ENCODE measurements at regions not wholly inside any gene's neighbourhood (a gene's known extent, or its start where the extent isn't known, plus 50 kb on each side); places are given as distances from the start of the nearest gene placed in this dataset.

DNA sequence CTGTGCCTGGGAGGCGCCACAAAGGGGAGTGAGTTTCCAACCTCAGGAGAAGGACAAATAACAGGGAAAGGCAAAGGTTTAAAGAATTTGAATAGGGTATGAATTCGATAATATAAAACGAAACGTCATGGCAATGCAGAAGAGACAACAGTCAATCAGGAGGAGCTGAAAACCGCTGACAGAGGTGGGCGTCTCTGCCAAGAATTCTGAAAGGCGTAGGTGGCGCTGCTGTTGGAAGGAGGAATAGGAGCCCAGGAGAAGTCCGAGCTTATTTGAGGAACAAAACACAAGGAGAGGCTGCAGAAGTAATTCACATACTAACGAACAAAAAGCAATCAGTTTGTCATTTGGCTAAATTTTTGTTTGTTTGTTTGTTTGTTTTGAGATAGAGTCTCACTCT lies 485.8 kb upstream of the POU3F3 start:
- H3K9me3 ChIP-seq, result no peaks in the 10 kb centered on the region
- H3K4me1 ChIP-seq (ENCODE audit: control insufficient read depth in 1 of 2, extremely low read depth in 1 of 2, insufficient read depth in 2 of 2, low read length in 2 of 2), result no peaks in the 10 kb centered on the region
- ATAC-seq (replicated peaks in 1 of 4) (no peak), DNase-seq (no peak)
- no peaks in the 10 kb centered on the region for H3K27me3 ChIP-seq (replicated peaks in 1 of 2; ENCODE audit: control insufficient read depth in 2 of 2, extremely low read depth in 1 of 2, insufficient read depth in 2 of 2, low read length in 1 of 2)
- peaks cover 2 to 11% of the 10 kb centered on the region in 2 donors for H3K27me3 Mint-ChIP-seq
- H3K27ac Mint-ChIP-seq, result no peak overlapping the region
- no peaks in the 10 kb centered on the region for H3K36me3 ChIP-seq (ENCODE audit: control insufficient read depth in 2 of 2, extremely low read depth in 1 of 2, insufficient read depth in 1 of 2, low read length in 1 of 2)
- no peaks in the 10 kb centered on the region for H3K9me3 Mint-ChIP-seq
- WGBS (ENCODE audit: insufficient coverage), result 83% methylated on average over 10 of the region's 10 CpGs
- H3K4me1 Mint-ChIP-seq, result no peaks in the 10 kb centered on the region
- CTCF ChIA-PET, result no interaction called here
- H3K27ac ChIP-seq (ENCODE audit: low read length), result no peak overlapping the region
- no peaks in the 10 kb centered on the region for H3K36me3 Mint-ChIP-seq
- H3K4me3 Mint-ChIP-seq, result no peak overlapping the region
- POLR2A ChIA-PET, result no interaction called here
- no peak overlapping the region for H3K4me3 ChIP-seq (ENCODE audit: control insufficient read depth in 1 of 2, extremely low read depth in 1 of 2, low read length in 1 of 2)

DNA sequence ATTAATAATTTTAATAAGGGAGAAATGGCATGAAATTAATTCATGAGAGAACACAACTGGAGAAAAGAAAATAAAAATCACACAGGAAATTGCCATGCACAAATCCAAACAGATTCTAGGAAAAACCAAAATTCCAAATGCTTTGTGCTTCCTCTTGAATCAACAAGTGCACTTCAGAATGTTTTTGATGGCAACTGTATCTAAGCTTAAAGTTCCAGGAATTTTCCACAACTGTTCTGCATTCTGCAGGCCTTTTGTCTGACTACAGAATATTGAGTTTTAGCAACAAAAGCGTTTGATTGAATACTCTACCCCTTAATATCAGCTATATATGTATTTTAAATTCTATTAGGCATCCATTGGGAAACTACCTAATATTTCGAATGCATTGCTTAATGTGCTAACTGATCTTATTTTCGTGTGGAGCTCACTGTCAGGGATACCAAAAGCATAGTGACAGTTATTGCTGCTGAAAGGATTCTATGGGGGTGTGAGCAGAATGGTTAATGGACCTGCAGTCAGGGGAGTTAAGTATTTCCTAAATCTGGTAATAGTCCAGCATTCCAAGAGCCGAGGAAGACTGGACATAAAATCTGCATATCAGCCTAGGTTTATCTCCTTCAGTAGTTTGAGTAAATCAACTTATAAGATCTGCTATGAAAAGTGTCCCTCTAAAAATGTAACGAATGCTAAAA lies 482.7 kb upstream of the POU3F3 start:
- DNase-seq (no peak), ATAC-seq (replicated peaks in 1 of 4) (no peak)
- Mint-ChIP-seq H3K4me1 (no peaks in the 10 kb centered on the region), H3K4me3 (no peak overlapping the region), H3K9me3 (no peaks in the 10 kb centered on the region), H3K27ac (no peak overlapping the region), H3K27me3 (peaks cover 2 to 5% of the 10 kb centered on the region in 2 donors), H3K36me3 (no peaks in the 10 kb centered on the region)
- no peaks in the 10 kb centered on the region for H3K36me3 ChIP-seq (ENCODE audit: control insufficient read depth in 2 of 2, extremely low read depth in 1 of 2, insufficient read depth in 1 of 2, low read length in 1 of 2)
- H3K27me3 ChIP-seq (replicated peaks in 1 of 2; ENCODE audit: control insufficient read depth in 2 of 2, extremely low read depth in 1 of 2, insufficient read depth in 2 of 2, low read length in 1 of 2), result peaks cover 0 to 3% of the 10 kb centered on the region in 2 experiments
- H3K9me3 ChIP-seq, result no peaks in the 10 kb centered on the region
- no peaks in the 10 kb centered on the region for H3K4me1 ChIP-seq (ENCODE audit: control insufficient read depth in 1 of 2, extremely low read depth in 1 of 2, insufficient read depth in 2 of 2, low read length in 2 of 2)
- H3K4me3 ChIP-seq (ENCODE audit: control insufficient read depth in 1 of 2, extremely low read depth in 1 of 2, low read length in 1 of 2), result no peak overlapping the region
- CTCF ChIA-PET, result no interaction called here
- no peak overlapping the region for H3K27ac ChIP-seq (ENCODE audit: low read length)
- POLR2A ChIA-PET, result no interaction called here
- WGBS (ENCODE audit: insufficient coverage), result 53% methylated on average over 3 of the region's 5 CpGs

GRCh38 chr2:104375206-104375605 lies 478.7 kb upstream of the POU3F3 start:
- POLR2A ChIA-PET, result no interaction called here
- peaks cover 14 to 18% (median 17%) of the 10 kb centered on the region in 3 donors for H3K4me1 Mint-ChIP-seq
- no peaks in the 10 kb centered on the region for H3K36me3 ChIP-seq (ENCODE audit: control insufficient read depth in 2 of 2, extremely low read depth in 1 of 2, insufficient read depth in 1 of 2, low read length in 1 of 2)
- CTCF ChIA-PET, result no interaction called here
- DNase-seq, result no peak
- H3K36me3 Mint-ChIP-seq, result no peaks in the 10 kb centered on the region
- peaks cover 3% of the 10 kb centered on the region in 2 experiments for H3K4me1 ChIP-seq (ENCODE audit: control insufficient read depth in 1 of 2, extremely low read depth in 1 of 2, insufficient read depth in 2 of 2, low read length in 2 of 2)
- no peaks in the 10 kb centered on the region for H3K9me3 Mint-ChIP-seq
- H3K27me3 ChIP-seq (replicated peaks in 1 of 2; ENCODE audit: control insufficient read depth in 2 of 2, extremely low read depth in 1 of 2, insufficient read depth in 2 of 2, low read length in 1 of 2), result peaks cover 0 to 3% of the 10 kb centered on the region in 2 experiments
- no peak overlapping the region for H3K4me3 ChIP-seq (ENCODE audit: control insufficient read depth in 1 of 2, extremely low read depth in 1 of 2, low read length in 1 of 2)
- H3K27ac ChIP-seq (ENCODE audit: low read length), result no peak overlapping the region
- no peak for ATAC-seq (replicated peaks in 1 of 4)
- no peak overlapping the region for H3K27ac Mint-ChIP-seq
- H3K4me3 Mint-ChIP-seq, result no peak overlapping the region
- no peaks in the 10 kb centered on the region for H3K9me3 ChIP-seq
- no peaks in the 10 kb centered on the region for H3K27me3 Mint-ChIP-seq

DNA sequence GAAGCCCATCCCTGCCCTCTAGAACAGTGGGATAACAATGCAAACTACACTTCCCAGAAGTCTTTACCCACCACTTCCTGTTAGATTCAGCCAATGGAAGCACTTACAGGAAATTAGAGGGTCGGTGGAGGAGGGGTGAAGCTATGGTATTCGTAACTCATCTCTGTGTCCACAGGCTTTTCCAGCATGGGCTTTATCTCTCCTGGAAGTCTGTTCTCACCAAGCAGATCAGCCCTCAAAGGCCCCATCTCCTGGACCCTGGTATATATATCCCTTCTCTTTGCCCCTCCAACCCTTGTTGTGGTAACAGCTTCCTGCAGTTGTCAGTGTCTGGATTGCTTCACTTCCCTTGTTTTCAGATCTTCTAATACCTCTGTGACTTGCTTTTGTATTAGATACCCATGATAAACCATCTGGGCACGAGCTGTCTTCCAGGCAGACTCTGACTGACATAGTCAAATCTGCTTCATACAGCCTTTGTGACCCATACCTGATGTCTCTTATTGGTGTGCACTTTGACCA lies 475.0 kb upstream of the POU3F3 start:
- H3K27me3 ChIP-seq (replicated peaks in 1 of 2; ENCODE audit: control insufficient read depth in 2 of 2, extremely low read depth in 1 of 2, insufficient read depth in 2 of 2, low read length in 1 of 2), result peaks cover 0 to 3% of the 10 kb centered on the region in 2 experiments
- H3K36me3 ChIP-seq (ENCODE audit: control insufficient read depth in 2 of 2, extremely low read depth in 1 of 2, insufficient read depth in 1 of 2, low read length in 1 of 2), result no peaks in the 10 kb centered on the region
- H3K27ac Mint-ChIP-seq, result peak overlapping the region; percentile 62 to 94
- CTCF ChIA-PET, result no interaction called here
- H3K27ac ChIP-seq (ENCODE audit: low read length), result peak overlapping the region; percentile 27
- no peaks in the 10 kb centered on the region for H3K9me3 ChIP-seq
- peak overlapping the region; percentile 76 to 83 (median 77) for H3K4me3 Mint-ChIP-seq
- peak overlapping the region; percentile 36 to 85 for H3K4me3 ChIP-seq (ENCODE audit: control insufficient read depth in 1 of 2, extremely low read depth in 1 of 2, low read length in 1 of 2)
- WGBS (ENCODE audit: insufficient coverage), result 0% methylated on average over 1 of the region's 3 CpGs
- peaks cover 14 to 19% (median 18%) of the 10 kb centered on the region in 3 donors for H3K4me1 Mint-ChIP-seq
- DNase-seq, result peak in 21 of 35 experiments; percentile 0 to 47 (median 4)
- no peaks in the 10 kb centered on the region for H3K9me3 Mint-ChIP-seq
- no peaks in the 10 kb centered on the region for H3K36me3 Mint-ChIP-seq
- POLR2A ChIA-PET, result no interaction called here
- H3K4me1 ChIP-seq (ENCODE audit: control insufficient read depth in 1 of 2, extremely low read depth in 1 of 2, insufficient read depth in 2 of 2, low read length in 2 of 2), result peaks cover 3% of the 10 kb centered on the region in 2 experiments
- H3K27me3 Mint-ChIP-seq, result no peaks in the 10 kb centered on the region
- peak; percentile 70 to 93 (median 82) for ATAC-seq (replicated peaks in 1 of 4)

- Mint-ChIP-seq H3K4me1 (peaks cover 2 to 4% (median 4%) of the 10 kb centered on the region in 3 donors), H3K27me3 (peaks cover 0 to 31% of the 10 kb centered on the region in 2 donors)
- CTCF ChIA-PET, result no interaction called here
Observed at GRCh38 chr2:104384961-104385360, 469.0 kb upstream of the POU3F3 start.

GRCh38 chr2:104385743-104386142 lies 468.2 kb upstream of the POU3F3 start:
- ChIA-PET POLR2A (no interaction called here), CTCF (no interaction called here)
- peaks cover 0 to 31% of the 10 kb centered on the region in 2 donors for H3K27me3 Mint-ChIP-seq
- H3K9me3 Mint-ChIP-seq, result peaks cover 0 to 7% (median 5%) of the 10 kb centered on the region in 3 donors
- no peaks in the 10 kb centered on the region for H3K4me1 Mint-ChIP-seq
- ATAC-seq (replicated peaks in 1 of 4) (no peak), DNase-seq (no peak)
- Histone ChIP-seq H3K9me3 (no peaks in the 10 kb centered on the region), H3K4me1 (ENCODE audit: control insufficient read depth in 1 of 2, extremely low read depth in 1 of 2, insufficient read depth in 2 of 2, low read length in 2 of 2) (no peaks in the 10 kb centered on the region), H3K36me3 (ENCODE audit: control insufficient read depth in 2 of 2, extremely low read depth in 1 of 2, insufficient read depth in 1 of 2, low read length in 1 of 2) (no peaks in the 10 kb centered on the region), H3K4me3 (ENCODE audit: control insufficient read depth in 1 of 2, extremely low read depth in 1 of 2, low read length in 1 of 2) (no peak overlapping the region), H3K27ac (ENCODE audit: low read length) (no peak overlapping the region), H3K27me3 (replicated peaks in 1 of 2; ENCODE audit: control insufficient read depth in 2 of 2, extremely low read depth in 1 of 2, insufficient read depth in 2 of 2, low read length in 1 of 2) (no peaks in the 10 kb centered on the region)
- H3K4me3 Mint-ChIP-seq, result no peak overlapping the region
- WGBS (ENCODE audit: insufficient coverage), result 57% methylated on average over 4 of the region's 4 CpGs
- no peak overlapping the region for H3K27ac Mint-ChIP-seq
- no peaks in the 10 kb centered on the region for H3K36me3 Mint-ChIP-seq

More at GRCh38 chr2:104384961-104385360, 469.0 kb upstream of the POU3F3 start:
- no peaks in the 10 kb centered on the region for H3K4me1 ChIP-seq (ENCODE audit: control insufficient read depth in 1 of 2, extremely low read depth in 1 of 2, insufficient read depth in 2 of 2, low read length in 2 of 2)
- H3K4me3 ChIP-seq (ENCODE audit: control insufficient read depth in 1 of 2, extremely low read depth in 1 of 2, low read length in 1 of 2), result no peak overlapping the region
- no peaks in the 10 kb centered on the region for H3K27me3 ChIP-seq (replicated peaks in 1 of 2; ENCODE audit: control insufficient read depth in 2 of 2, extremely low read depth in 1 of 2, insufficient read depth in 2 of 2, low read length in 1 of 2)
- H3K36me3 Mint-ChIP-seq, result no peaks in the 10 kb centered on the region
- ATAC-seq (replicated peaks in 1 of 4) (no peak), DNase-seq (no peak)
- POLR2A ChIA-PET, result no interaction called here
- no peaks in the 10 kb centered on the region for H3K36me3 ChIP-seq (ENCODE audit: control insufficient read depth in 2 of 2, extremely low read depth in 1 of 2, insufficient read depth in 1 of 2, low read length in 1 of 2)
- no peak overlapping the region for H3K27ac ChIP-seq (ENCODE audit: low read length)
- no peak overlapping the region for H3K27ac Mint-ChIP-seq
- 93% methylated on average over 2 of the region's 5 CpGs for WGBS (ENCODE audit: insufficient coverage)
- no peak overlapping the region for H3K4me3 Mint-ChIP-seq
- no peaks in the 10 kb centered on the region for H3K9me3 ChIP-seq
- H3K9me3 Mint-ChIP-seq, result peaks cover 0 to 5% (median 3%) of the 10 kb centered on the region in 3 donors

Data from T-cell (primary cell).